Endothelial cell of umbilical vein (primary cell): ENCODE measurements at regions not wholly inside any gene's neighbourhood (a gene's known extent, or its start where the extent isn't known, plus 50 kb on each side); places are given as distances from the start of the nearest gene placed in this dataset.

Experiments
- BruUV-seq: library from RNA; stranded (reverse); fragments of 400-500 nt; replicated peaks from 2 replicates; lab custom pipeline; 2021; lab: Mats Ljungman, UMichigan
- CTCF ChIA-PET: fragments of 300-600, 350-600 bp; sonication (Branson Sonifier 250); formaldehyde crosslinking; loops from one replicate; lab custom pipeline; 2021; ENCODE audit warnings: antibody characterized with exemption, inconsistent platforms; lab: Charles Lee
- POLR2A ChIA-PET: fragments of 300-600, 350-600 bp; sonication (Branson Sonifier 250); formaldehyde crosslinking; loops from one replicate; lab custom pipeline; 2021; ENCODE audit warnings: antibody characterized with exemption, inconsistent platforms; lab: Charles Lee
- DNase-seq: peaks from one replicate; pipeline ENCODE4 v3.0.0-alpha.2; 2011; ENCODE audit warnings: low read depth, low spot score
- FAIRE-seq: peaks from 2 replicates; lab custom pipeline; 2011; peaks lifted over from hg19 to GRCh38; lab: Jason Lieb, UNC
- H2AFZ ChIP-seq: 2 replicates; pipeline ENCODE4 v1.6.0; 2012; ENCODE audit warnings: low read depth, low read length, control low read depth, inconsistent platforms
- H3K27ac ChIP-seq: 2 replicates; pipeline ENCODE4 v1.5.1; 2011; ENCODE audit warnings: low read depth, mild to moderate bottlenecking, control low read depth, low read length, moderate library complexity; ENCODE audit not compliant: insufficient read depth
- H3K27me3 ChIP-seq, 2 experiments: 2 replicates each; pipeline versions ENCODE4 v1.6.0 to v1.6.1; 2011; ENCODE audit warnings: low read length in 2 of 2, mixed read lengths in 1 of 2; ENCODE audit not compliant: control insufficient read depth in 2 of 2, insufficient read depth in 2 of 2
- H3K36me3 ChIP-seq, 2 experiments: 2 replicates in 1 of 2; 3 replicates in 1 of 2; pipeline ENCODE4 v1.5.1; 2011; ENCODE audit warnings: low read length in 2 of 2, mild to moderate bottlenecking in 1 of 2, moderate library complexity in 1 of 2; ENCODE audit not compliant: control insufficient read depth in 2 of 2, insufficient read depth in 2 of 2; ENCODE audit errors: extremely low read depth in 1 of 2
- H3K4me1 ChIP-seq: 3 replicates; pipeline ENCODE4 v1.5.1; 2011; ENCODE audit warnings: mild to moderate bottlenecking, low read length; ENCODE audit not compliant: control insufficient read depth, insufficient read depth; ENCODE audit errors: extremely low read depth
- H3K4me2 ChIP-seq: 2 replicates; pipeline ENCODE4 v1.6.1; 2011; ENCODE audit warnings: low read length, control low read depth, mixed read lengths; ENCODE audit not compliant: insufficient read depth
- H3K4me3 ChIP-seq, 3 experiments: fragments of 200-600 bp in 1 of 3; sonication (generic), shearing (Covaris generic) in 1 of 3; replicated peaks in 1 of 3; 2 replicates each; pipeline ENCODE4 v1.5.1; 2011 to 2016; ENCODE audit warnings: control low read depth in 3 of 3, low read length in 3 of 3, mild to moderate bottlenecking in 2 of 3, inconsistent platforms in 1 of 3, low read depth in 1 of 3, moderate library complexity in 1 of 3; ENCODE audit not compliant: insufficient read depth in 1 of 3
- H3K79me2 ChIP-seq: 2 replicates; pipeline ENCODE4 v1.6.0; 2012; ENCODE audit warnings: low read length, inconsistent platforms; ENCODE audit not compliant: control insufficient read depth, insufficient read depth
- H3K9ac ChIP-seq: replicated peaks from 2 replicates; pipeline ENCODE3; 2011; ENCODE audit warnings: low read length, control low read depth; ENCODE audit not compliant: insufficient read depth; ENCODE audit errors: extremely low read depth
- H3K9me1 ChIP-seq: replicated peaks from 3 replicates; pipeline ENCODE4 v1.6.0; 2011; ENCODE audit warnings: mild to moderate bottlenecking, low read length; ENCODE audit not compliant: control insufficient read depth, insufficient read depth; ENCODE audit errors: extremely low read depth
- H3K9me3 ChIP-seq: replicated peaks from 2 replicates; pipeline ENCODE4 v1.5.1; 2012; ENCODE audit warnings: low read length, inconsistent platforms; ENCODE audit not compliant: control insufficient read depth, insufficient read depth
- H4K20me1 ChIP-seq: replicated peaks from 2 replicates; pipeline ENCODE3; 2011; ENCODE audit warnings: mild to moderate bottlenecking, low read length; ENCODE audit not compliant: control insufficient read depth, insufficient read depth; ENCODE audit errors: extremely low read depth
- EZH2 ChIP-seq: IDR thresholded peaks from 2 replicates; pipeline ENCODE4 v1.6.1; 2012; ENCODE audit warnings: borderline replicate concordance, low read depth, mild to moderate bottlenecking, moderate library complexity, low read length, inconsistent platforms; ENCODE audit not compliant: severe bottlenecking
- FOS ChIP-seq: IDR thresholded peaks from 2 replicates; pipeline ENCODE4 v1.6.1; 2011; ENCODE audit warnings: mild to moderate bottlenecking, low read length, moderate library complexity, borderline replicate concordance; ENCODE audit not compliant: insufficient read depth
- GATA2 ChIP-seq: IDR thresholded peaks from 2 replicates; pipeline ENCODE4 v1.7.0; 2011; ENCODE audit warnings: low read depth, mild to moderate bottlenecking, moderate library complexity, mixed read lengths, low read length; ENCODE audit not compliant: insufficient read length, insufficient read depth
- JUN ChIP-seq: IDR thresholded peaks from 2 replicates; pipeline ENCODE4 v1.6.1; 2011; ENCODE audit warnings: borderline replicate concordance, low read depth; ENCODE audit not compliant: insufficient read length, insufficient read depth
- MYC ChIP-seq: IDR thresholded peaks from one replicate; pipeline ENCODE4 v1.6.1; 2011; ENCODE audit warnings: mild to moderate bottlenecking, low read depth, low read length
- POLR2A ChIP-seq: IDR thresholded peaks from 2 replicates; pipeline ENCODE4 v1.6.1; 2012; ENCODE audit warnings: low read depth, mild to moderate bottlenecking, control low read depth, low read length
- POLR2AphosphoS5 ChIP-seq: IDR thresholded peaks from 2 replicates; pipeline ENCODE4 v1.6.1; 2012; ENCODE audit warnings: low read depth, mild to moderate bottlenecking, control low read depth, low read length, moderate library complexity; ENCODE audit not compliant: insufficient read depth
- dilution Hi-C: fragments of 300-500 bp; cut with MboI; formaldehyde crosslinking; loops from one replicate; pipeline ENCODE4 v1.15.0; 2019; ENCODE audit warnings: low sequenced_read_pairs; ENCODE audit not compliant: extremely low pct_ligation_motif_present
- intact Hi-C: fragments of 100-400 bp; cut with micrococcal nuclease; formaldehyde crosslinking; loops from one replicate; pipeline ENCODE4 v1.10.0; 2022
- TF ChIP-seq, protein P1 (sequence below), 2 donors: IDR thresholded peaks; 1 replicate in 1 of 2; 2 replicates in 1 of 2; pipeline ENCODE4 v1.5.1; 2011; ENCODE audit warnings: low read length in 2 of 2, mild to moderate bottlenecking in 2 of 2, moderate library complexity in 2 of 2, control low read depth in 1 of 2, inconsistent platforms in 1 of 2, low read depth in 1 of 2; ENCODE audit not compliant: insufficient read depth in 1 of 2; ENCODE audit errors: extremely low read depth in 1 of 2
- TF ChIP-seq, protein P2 (sequence below): IDR thresholded peaks from 2 replicates; pipeline ENCODE4 v1.6.1; 2011; ENCODE audit not compliant: insufficient read depth, insufficient read length

DNA sequence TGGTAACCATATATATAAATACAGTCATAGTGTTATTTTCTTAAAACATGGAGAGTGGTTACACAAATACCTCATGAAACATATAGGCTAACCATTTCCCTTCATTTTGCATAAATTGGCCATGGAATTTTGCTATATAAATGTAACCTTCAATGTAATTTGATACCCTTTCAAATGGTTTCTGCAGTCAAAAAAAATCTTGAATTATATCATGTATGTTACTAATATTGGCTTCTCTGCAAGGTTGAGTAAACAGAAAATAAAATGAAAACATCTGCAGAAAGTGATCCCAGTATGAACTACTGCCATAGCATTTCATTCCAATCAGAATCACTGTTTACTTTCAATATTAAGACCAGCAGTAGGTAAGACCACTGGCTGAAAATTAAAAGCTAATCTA is 1165.9 kb upstream of the TENM3 start:
- Histone ChIP-seq H3K9ac (no peak overlapping the region), H3K4me1 (no peaks in the 10 kb centered on the region), H3K36me3 (no peaks in the 10 kb centered on the region), H3K9me3 (peaks cover 7% of the 10 kb centered on the region), H4K20me1 (no peaks in the 10 kb centered on the region), H3K27ac (no peak overlapping the region), H3K4me3 (no peak overlapping the region), H3K27me3 (no peaks in the 10 kb centered on the region), H3K4me2 (no peak overlapping the region), H2AFZ (no peak overlapping the region), H3K79me2 (no peaks in the 10 kb centered on the region), H3K9me1 (no peaks in the 10 kb centered on the region)
- no peak for TF ChIP-seq POLR2A
- TF ChIP-seq, protein P1, sequence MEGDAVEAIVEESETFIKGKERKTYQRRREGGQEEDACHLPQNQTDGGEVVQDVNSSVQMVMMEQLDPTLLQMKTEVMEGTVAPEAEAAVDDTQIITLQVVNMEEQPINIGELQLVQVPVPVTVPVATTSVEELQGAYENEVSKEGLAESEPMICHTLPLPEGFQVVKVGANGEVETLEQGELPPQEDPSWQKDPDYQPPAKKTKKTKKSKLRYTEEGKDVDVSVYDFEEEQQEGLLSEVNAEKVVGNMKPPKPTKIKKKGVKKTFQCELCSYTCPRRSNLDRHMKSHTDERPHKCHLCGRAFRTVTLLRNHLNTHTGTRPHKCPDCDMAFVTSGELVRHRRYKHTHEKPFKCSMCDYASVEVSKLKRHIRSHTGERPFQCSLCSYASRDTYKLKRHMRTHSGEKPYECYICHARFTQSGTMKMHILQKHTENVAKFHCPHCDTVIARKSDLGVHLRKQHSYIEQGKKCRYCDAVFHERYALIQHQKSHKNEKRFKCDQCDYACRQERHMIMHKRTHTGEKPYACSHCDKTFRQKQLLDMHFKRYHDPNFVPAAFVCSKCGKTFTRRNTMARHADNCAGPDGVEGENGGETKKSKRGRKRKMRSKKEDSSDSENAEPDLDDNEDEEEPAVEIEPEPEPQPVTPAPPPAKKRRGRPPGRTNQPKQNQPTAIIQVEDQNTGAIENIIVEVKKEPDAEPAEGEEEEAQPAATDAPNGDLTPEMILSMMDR (IDR thresholded peaks at IDR 0.05; ENCODE audit: extremely low read depth in 1 of 2, insufficient read depth in 1 of 2, low read depth in 1 of 2, low read length in 2 of 2): no peak
- no peak for TF ChIP-seq POLR2AphosphoS5
- TF ChIP-seq GATA2: no peak
- TF ChIP-seq MYC: no peak
- TF ChIP-seq, protein P2, sequence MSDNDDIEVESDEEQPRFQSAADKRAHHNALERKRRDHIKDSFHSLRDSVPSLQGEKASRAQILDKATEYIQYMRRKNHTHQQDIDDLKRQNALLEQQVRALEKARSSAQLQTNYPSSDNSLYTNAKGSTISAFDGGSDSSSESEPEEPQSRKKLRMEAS: no peak
- TF ChIP-seq FOS: no peak
- TF ChIP-seq JUN: no peak
- TF ChIP-seq EZH2: no peak
- dilution Hi-C loops: no loop called here
- FAIRE-seq (no peak), DNase-seq (no peak)
- no TSS peak for BruUV-seq
- ChIA-PET CTCF (no interaction called here), POLR2A (no interaction called here)
- intact Hi-C loops: no loop called here
